ENCODE measurements at regions not wholly inside any gene's neighbourhood (a gene's known extent, or its start where the extent isn't known, plus 50 kb on each side); places are given as distances from the start of the nearest gene placed in this dataset.

DNA sequence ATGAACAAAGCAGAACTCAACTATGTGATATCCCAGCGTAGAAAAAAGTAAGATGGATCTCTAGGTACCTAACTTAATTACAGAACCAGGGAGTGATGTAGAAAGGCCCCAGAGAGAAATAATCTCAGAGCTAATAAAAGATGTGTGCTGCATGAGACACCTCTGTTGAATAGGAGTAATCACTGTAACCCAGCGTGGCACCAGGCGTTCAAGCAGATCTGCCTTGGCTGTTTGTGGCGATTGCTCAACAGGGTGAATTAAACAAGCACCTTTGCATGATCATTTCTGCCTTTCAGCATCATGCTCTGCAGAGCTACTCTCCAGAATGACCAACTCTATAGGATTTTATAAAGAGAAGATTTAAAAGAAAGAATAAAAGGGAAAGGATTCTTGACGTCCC lies 81.7 kb upstream of the KCNIP4 start:
- TF ChIP-seq, protein P1, sequence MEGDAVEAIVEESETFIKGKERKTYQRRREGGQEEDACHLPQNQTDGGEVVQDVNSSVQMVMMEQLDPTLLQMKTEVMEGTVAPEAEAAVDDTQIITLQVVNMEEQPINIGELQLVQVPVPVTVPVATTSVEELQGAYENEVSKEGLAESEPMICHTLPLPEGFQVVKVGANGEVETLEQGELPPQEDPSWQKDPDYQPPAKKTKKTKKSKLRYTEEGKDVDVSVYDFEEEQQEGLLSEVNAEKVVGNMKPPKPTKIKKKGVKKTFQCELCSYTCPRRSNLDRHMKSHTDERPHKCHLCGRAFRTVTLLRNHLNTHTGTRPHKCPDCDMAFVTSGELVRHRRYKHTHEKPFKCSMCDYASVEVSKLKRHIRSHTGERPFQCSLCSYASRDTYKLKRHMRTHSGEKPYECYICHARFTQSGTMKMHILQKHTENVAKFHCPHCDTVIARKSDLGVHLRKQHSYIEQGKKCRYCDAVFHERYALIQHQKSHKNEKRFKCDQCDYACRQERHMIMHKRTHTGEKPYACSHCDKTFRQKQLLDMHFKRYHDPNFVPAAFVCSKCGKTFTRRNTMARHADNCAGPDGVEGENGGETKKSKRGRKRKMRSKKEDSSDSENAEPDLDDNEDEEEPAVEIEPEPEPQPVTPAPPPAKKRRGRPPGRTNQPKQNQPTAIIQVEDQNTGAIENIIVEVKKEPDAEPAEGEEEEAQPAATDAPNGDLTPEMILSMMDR (IDR thresholded peaks at IDR 0.05; ENCODE audit: borderline replicate concordance, control extremely low read depth, extremely low read depth, insufficient read depth, missing control alignments) = no peak
- in situ Hi-C loops (cut with MboI; ENCODE audit: low sequenced_read_pairs, unreplicated experiment) = no loop called here
- DNase-seq (ENCODE audit: low spot score) = no peak

DNA sequence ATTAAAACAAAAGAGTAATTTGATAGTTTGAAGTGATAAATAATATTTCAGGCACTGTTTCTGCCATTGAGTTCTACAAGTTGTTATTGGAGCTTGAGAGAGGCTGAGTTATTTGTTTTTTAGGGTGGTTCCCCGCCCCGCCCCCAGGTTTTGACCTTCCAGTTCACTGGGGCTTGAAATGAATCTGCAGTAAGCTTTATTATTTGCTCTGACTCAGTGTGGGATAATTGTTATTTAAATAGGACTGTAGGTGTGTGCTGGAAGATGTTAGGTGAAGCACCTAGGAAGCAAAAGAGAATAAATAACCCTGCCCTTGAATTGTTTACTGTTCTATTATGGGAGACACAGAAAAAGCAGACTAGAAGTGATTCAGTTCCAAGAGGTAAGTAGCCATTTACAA lies 81.2 kb upstream of the KCNIP4 start:
- DNase-seq (ENCODE audit: low spot score) = no peak
- in situ Hi-C loops (cut with MboI; ENCODE audit: low sequenced_read_pairs, unreplicated experiment) = no loop called here
- TF ChIP-seq, protein P1 (IDR thresholded peaks at IDR 0.05; ENCODE audit: borderline replicate concordance, control extremely low read depth, extremely low read depth, insufficient read depth, missing control alignments) = no peak

DNA sequence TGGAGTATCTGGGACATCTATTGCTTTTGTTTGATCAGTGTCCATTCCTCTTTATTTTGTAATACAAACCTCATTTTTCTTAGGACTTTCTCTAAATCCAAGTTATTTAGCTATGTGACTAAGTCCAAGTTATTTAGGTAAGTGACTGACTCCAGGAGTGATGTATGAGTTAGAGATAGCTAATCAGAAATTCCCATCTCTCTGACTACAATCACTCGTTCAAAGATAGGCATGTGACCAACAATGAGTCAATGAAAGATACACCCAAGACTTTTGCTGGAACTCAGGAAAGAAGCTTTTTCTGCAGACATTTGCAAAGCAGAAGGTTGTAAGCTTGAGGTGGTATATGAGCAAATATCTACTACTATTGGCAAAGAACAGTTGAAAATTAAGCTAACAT lies 72.5 kb upstream of the KCNIP4 start:
- TF ChIP-seq, protein P1 (IDR thresholded peaks at IDR 0.05; ENCODE audit: borderline replicate concordance, control extremely low read depth, extremely low read depth, insufficient read depth, missing control alignments) = no peak
- in situ Hi-C loops (cut with MboI; ENCODE audit: low sequenced_read_pairs, unreplicated experiment) = no loop called here
- no peak for DNase-seq (ENCODE audit: low spot score)

DNA sequence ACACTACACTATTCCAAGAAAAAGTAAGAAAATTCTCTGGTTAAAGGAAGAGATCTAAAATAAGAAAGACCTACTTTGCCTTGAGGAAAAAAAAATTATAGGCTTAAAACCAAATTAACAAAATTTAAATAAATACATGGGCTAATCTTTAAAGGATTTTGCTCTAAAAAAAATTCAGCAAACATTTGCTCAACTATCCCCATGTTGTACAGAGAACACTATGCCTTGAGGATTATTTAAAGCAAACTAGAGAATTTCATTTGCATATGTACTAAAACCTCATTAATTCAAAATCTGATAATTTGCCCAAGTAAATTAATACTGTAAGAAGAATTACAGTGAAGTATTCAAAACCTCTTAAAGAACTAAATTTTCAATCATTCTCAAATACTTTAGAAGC lies 71.6 kb upstream of the KCNIP4 start:
- in situ Hi-C loops (cut with MboI; ENCODE audit: low sequenced_read_pairs, unreplicated experiment) = no loop called here
- TF ChIP-seq, protein P1 (IDR thresholded peaks at IDR 0.05; ENCODE audit: borderline replicate concordance, control extremely low read depth, extremely low read depth, insufficient read depth, missing control alignments) = no peak
- no peak for DNase-seq (ENCODE audit: low spot score)

DNA sequence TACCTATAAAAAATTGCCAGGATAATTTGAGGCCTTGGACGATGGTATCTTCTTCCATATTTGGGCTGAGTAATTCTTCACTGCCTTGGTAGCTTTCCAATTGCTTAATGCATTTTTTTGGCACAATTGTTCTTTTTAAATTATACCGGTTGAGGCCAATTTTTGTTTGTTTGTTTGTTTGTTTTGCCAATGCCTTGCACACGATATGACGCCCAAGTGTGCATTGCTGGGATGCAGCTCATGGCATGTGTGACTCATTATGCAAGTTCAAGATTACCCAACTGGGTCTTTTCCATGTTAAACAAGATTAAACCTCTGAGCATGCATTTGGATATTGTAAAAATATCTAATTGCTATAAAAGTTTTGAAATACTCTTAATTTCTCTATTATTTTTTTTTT lies 71.1 kb upstream of the KCNIP4 start:
- no peak for DNase-seq (ENCODE audit: low spot score)
- TF ChIP-seq, protein P1 (IDR thresholded peaks at IDR 0.05; ENCODE audit: borderline replicate concordance, control extremely low read depth, extremely low read depth, insufficient read depth, missing control alignments) = no peak
- in situ Hi-C loops (cut with MboI; ENCODE audit: low sequenced_read_pairs, unreplicated experiment) = no loop called here

GRCh38 chr4:22014222-22014741 lies 65.7 kb upstream of the KCNIP4 start:
- DNase-seq (ENCODE audit: low spot score) = no peak
- in situ Hi-C loops (cut with MboI; ENCODE audit: low sequenced_read_pairs, unreplicated experiment) = no loop called here
- TF ChIP-seq, protein P1 (IDR thresholded peaks at IDR 0.05; ENCODE audit: borderline replicate concordance, control extremely low read depth, extremely low read depth, insufficient read depth, missing control alignments) = no peak

GRCh38 chr4:22003878-22004277 lies 55.3 kb upstream of the KCNIP4 start:
- TF ChIP-seq, protein P1 (IDR thresholded peaks at IDR 0.05; ENCODE audit: borderline replicate concordance, control extremely low read depth, extremely low read depth, insufficient read depth, missing control alignments) = no peak
- no peak for DNase-seq (ENCODE audit: low spot score)
- in situ Hi-C loops (cut with MboI; ENCODE audit: low sequenced_read_pairs, unreplicated experiment) = no loop called here
